ENCODE measurements at regions not wholly inside any gene's neighbourhood (a gene's known extent, or its start where the extent isn't known, plus 50 kb on each side); places are given as distances from the start of the nearest gene placed in this dataset.

DNA sequence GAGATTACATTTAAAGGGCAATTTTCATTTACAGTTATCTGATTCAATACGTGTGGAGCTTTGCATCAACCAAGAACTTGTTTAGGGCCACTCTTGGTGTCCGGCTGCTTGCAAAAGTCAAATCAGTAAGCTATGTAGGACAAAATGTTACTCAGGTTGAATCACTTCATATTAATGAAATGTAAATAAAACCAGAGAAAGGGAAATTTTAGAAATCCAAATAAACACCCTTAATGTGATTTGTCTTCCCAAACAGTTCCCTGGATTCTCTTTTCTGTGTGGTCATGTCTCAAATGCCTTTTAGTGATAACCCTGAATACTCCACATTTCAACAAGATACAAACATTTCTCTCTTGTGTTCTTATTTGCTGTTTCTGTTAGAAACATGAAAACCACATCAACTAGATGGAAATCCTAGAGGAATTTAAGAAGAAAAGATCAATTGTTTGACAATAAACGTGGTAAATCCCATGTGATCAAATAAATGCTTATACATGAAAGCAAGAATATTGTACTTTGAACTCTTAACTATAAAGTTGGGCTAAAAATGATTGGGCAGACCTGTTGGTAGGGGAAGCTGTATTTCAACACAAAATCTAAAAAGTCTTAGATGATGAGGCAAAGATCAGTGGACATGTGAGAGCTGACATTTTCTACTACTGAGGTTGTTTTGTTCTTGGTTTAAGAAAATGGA is 101.3 kb downstream of the CDC42EP3 start:
- no peaks in the 10 kb centered on the region for H3K27me3 ChIP-seq (ENCODE audit: insufficient read depth, low read depth, low read length)
- no peak overlapping the region for H3K4me2 ChIP-seq (ENCODE audit: low read length)
- no peaks in the 10 kb centered on the region for H4K20me1 ChIP-seq (ENCODE audit: insufficient read depth)
- no peak overlapping the region for H3K27ac ChIP-seq (ENCODE audit: low read length)
- no peaks in the 10 kb centered on the region for H3K36me3 ChIP-seq (ENCODE audit: insufficient read depth, low read length)
- TF ChIP-seq SMC3 (conservative IDR thresholded peaks at IDR 0.05; ENCODE audit: poor library complexity) = no peak
- TF ChIP-seq RAD21 (conservative IDR thresholded peaks at IDR 0.05) = no peak
- no peak overlapping the region for H2AFZ ChIP-seq (ENCODE audit: low read depth, low read length)
- H3K9ac ChIP-seq (ENCODE audit: low read length) = no peak overlapping the region
- no peaks in the 10 kb centered on the region for H3K9me2 ChIP-seq (ENCODE audit: insufficient read depth, low read length)
- no peaks in the 10 kb centered on the region for H3K79me2 ChIP-seq (replicated peaks; ENCODE audit: insufficient read depth, low read length)
- H3K9me3 ChIP-seq (ENCODE audit: low read length) = no peaks in the 10 kb centered on the region
- H3F3A ChIP-seq (ENCODE audit: insufficient read depth, low read length, poor library complexity, severe bottlenecking) = no peaks in the 10 kb centered on the region
- no peak overlapping the region for H3K4me3 ChIP-seq (ENCODE audit: low read length)

DNA sequence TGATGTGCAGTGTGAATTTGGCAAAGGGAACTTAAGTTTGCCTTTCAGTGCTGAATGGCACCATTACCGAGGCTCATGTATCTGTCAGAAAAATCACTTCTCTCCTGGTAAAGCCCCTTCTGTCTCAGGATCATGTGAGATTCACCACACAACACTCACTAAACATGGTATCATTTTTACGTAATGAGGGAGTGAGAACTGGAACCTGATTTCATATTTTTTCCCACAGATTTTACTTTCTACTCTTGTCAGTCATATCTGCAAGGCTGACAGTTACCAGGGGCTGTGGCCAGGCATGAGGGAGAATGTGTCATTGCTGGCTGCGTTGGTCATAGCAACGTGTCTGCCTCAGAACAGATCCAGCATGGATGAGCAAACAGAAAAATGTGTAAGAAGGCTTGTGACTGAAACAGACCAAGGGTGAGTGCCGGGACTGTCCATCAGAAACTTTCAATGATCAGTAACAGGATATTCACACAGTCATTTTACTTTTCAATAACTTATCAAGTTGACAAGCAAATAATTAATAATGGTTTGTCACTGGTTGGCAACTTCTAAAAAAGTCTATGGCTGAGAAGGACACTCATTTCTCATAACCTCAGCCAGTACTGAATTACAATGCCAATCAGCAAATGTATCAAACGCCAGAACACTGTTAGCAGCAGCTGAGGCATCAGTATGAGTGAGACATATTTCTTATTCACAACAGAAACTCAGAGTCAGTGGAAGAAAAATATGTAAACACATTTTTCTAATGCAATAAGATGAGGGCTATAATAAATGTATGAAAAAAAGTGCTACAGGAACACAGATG is 100.5 kb downstream of the CDC42EP3 start:
- H3K27me3 ChIP-seq (ENCODE audit: insufficient read depth, low read depth, low read length) = no peaks in the 10 kb centered on the region
- no peak overlapping the region for H3K4me2 ChIP-seq (ENCODE audit: low read length)
- no peaks in the 10 kb centered on the region for H3K9me3 ChIP-seq (ENCODE audit: low read length)
- no peak overlapping the region for H3K27ac ChIP-seq (ENCODE audit: low read length)
- no peaks in the 10 kb centered on the region for H3K79me2 ChIP-seq (replicated peaks; ENCODE audit: insufficient read depth, low read length)
- no peak overlapping the region for H3K4me3 ChIP-seq (ENCODE audit: low read length)
- H3K9me2 ChIP-seq (ENCODE audit: insufficient read depth, low read length) = no peaks in the 10 kb centered on the region
- H3K9ac ChIP-seq (ENCODE audit: low read length) = no peak overlapping the region
- H2AFZ ChIP-seq (ENCODE audit: low read depth, low read length) = no peak overlapping the region
- TF ChIP-seq POLR2AphosphoS5 (IDR thresholded peaks at IDR 0.05) (no peak), EP300 (conservative IDR thresholded peaks at IDR 0.05; ENCODE audit: poor library complexity, severe bottlenecking) (peak; percentile 18)
- H4K20me1 ChIP-seq (ENCODE audit: insufficient read depth) = no peaks in the 10 kb centered on the region
- H3F3A ChIP-seq (ENCODE audit: insufficient read depth, low read length, poor library complexity, severe bottlenecking) = no peaks in the 10 kb centered on the region
- no peaks in the 10 kb centered on the region for H3K36me3 ChIP-seq (ENCODE audit: insufficient read depth, low read length)

DNA sequence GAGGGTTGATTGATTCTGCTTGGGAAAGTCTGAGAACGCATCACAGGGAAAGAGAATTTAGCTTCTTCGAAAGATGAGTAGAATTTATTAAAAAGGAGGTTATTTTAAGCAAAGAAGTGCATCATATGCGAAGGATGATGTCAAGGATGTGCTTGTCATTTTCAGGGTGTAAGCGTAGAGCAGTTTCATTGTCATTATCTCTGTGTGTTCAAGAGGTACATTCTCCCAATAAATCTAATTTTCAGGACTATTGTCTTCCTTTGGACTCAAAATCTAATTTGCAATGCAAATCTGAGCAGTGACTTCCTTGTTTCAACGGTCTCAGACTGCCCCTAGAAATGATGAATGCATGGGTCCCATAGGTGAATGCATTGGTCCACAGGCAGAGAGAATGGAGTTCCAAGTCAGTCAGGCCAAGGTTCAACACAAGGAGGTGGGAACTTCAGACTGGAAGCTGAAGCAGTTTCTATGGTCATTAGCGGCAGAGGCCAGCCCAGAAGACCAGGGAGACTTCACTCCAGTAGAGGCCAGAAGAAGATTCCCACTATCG is 99.8 kb downstream of the CDC42EP3 start:
- no peaks in the 10 kb centered on the region for H4K20me1 ChIP-seq (ENCODE audit: insufficient read depth)
- H3K9ac ChIP-seq (ENCODE audit: low read length) = no peak overlapping the region
- no peaks in the 10 kb centered on the region for H3K79me2 ChIP-seq (replicated peaks; ENCODE audit: insufficient read depth, low read length)
- H3K4me2 ChIP-seq (ENCODE audit: low read length) = no peak overlapping the region
- TF ChIP-seq, protein P1, sequence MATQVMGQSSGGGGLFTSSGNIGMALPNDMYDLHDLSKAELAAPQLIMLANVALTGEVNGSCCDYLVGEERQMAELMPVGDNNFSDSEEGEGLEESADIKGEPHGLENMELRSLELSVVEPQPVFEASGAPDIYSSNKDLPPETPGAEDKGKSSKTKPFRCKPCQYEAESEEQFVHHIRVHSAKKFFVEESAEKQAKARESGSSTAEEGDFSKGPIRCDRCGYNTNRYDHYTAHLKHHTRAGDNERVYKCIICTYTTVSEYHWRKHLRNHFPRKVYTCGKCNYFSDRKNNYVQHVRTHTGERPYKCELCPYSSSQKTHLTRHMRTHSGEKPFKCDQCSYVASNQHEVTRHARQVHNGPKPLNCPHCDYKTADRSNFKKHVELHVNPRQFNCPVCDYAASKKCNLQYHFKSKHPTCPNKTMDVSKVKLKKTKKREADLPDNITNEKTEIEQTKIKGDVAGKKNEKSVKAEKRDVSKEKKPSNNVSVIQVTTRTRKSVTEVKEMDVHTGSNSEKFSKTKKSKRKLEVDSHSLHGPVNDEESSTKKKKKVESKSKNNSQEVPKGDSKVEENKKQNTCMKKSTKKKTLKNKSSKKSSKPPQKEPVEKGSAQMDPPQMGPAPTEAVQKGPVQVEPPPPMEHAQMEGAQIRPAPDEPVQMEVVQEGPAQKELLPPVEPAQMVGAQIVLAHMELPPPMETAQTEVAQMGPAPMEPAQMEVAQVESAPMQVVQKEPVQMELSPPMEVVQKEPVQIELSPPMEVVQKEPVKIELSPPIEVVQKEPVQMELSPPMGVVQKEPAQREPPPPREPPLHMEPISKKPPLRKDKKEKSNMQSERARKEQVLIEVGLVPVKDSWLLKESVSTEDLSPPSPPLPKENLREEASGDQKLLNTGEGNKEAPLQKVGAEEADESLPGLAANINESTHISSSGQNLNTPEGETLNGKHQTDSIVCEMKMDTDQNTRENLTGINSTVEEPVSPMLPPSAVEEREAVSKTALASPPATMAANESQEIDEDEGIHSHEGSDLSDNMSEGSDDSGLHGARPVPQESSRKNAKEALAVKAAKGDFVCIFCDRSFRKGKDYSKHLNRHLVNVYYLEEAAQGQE (IDR thresholded peaks at IDR 0.05; ENCODE audit: borderline replicate concordance) = no peak
- TF ChIP-seq EZH2 (IDR thresholded peaks at IDR 0.05; ENCODE audit: borderline replicate concordance, insufficient read depth, low read length, poor library complexity, severe bottlenecking) = no peak
- TF ChIP-seq TAF1 (IDR thresholded peaks at IDR 0.05; ENCODE audit: low read depth) = no peak
- TF ChIP-seq, protein P2, sequence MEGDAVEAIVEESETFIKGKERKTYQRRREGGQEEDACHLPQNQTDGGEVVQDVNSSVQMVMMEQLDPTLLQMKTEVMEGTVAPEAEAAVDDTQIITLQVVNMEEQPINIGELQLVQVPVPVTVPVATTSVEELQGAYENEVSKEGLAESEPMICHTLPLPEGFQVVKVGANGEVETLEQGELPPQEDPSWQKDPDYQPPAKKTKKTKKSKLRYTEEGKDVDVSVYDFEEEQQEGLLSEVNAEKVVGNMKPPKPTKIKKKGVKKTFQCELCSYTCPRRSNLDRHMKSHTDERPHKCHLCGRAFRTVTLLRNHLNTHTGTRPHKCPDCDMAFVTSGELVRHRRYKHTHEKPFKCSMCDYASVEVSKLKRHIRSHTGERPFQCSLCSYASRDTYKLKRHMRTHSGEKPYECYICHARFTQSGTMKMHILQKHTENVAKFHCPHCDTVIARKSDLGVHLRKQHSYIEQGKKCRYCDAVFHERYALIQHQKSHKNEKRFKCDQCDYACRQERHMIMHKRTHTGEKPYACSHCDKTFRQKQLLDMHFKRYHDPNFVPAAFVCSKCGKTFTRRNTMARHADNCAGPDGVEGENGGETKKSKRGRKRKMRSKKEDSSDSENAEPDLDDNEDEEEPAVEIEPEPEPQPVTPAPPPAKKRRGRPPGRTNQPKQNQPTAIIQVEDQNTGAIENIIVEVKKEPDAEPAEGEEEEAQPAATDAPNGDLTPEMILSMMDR (IDR thresholded peaks at IDR 0.05; ENCODE audit: poor library complexity, severe bottlenecking) = no peak
- H3K27me3 ChIP-seq (ENCODE audit: insufficient read depth, low read depth, low read length) = no peaks in the 10 kb centered on the region
- no peak overlapping the region for H3K4me3 ChIP-seq (ENCODE audit: low read length)
- H3K36me3 ChIP-seq (ENCODE audit: insufficient read depth, low read length) = no peaks in the 10 kb centered on the region
- no peaks in the 10 kb centered on the region for H3K9me3 ChIP-seq (ENCODE audit: low read length)
- no peaks in the 10 kb centered on the region for H3K9me2 ChIP-seq (ENCODE audit: insufficient read depth, low read length)
- no peak overlapping the region for H3K27ac ChIP-seq (ENCODE audit: low read length)
- H2AFZ ChIP-seq (ENCODE audit: low read depth, low read length) = no peak overlapping the region
- H3F3A ChIP-seq (ENCODE audit: insufficient read depth, low read length, poor library complexity, severe bottlenecking) = no peaks in the 10 kb centered on the region
